ENCODE measurements at regions not wholly inside any gene's neighbourhood (a gene's known extent, or its start where the extent isn't known, plus 50 kb on each side); places are given as distances from the start of the nearest gene placed in this dataset.

- ChIA-PET CTCF (ENCODE audit: partially characterized antibody) (interaction anchor here (0.8 to 1.4 kb wide), 4 partner anchors 16 to 171 kb away, joined by 3 to 4 read pairs (median 3); no protein-coding TSS in a partner anchor), POLR2A (ENCODE audit: partially characterized antibody) (no interaction called here)
- Histone ChIP-seq H3K9ac (replicated peaks in 1 of 4; ENCODE audit: extremely low read depth in 1 of 4, low read depth in 3 of 4, low read length in 3 of 4) (no peak overlapping the region), H3K27ac (ENCODE audit: low read depth, low read length) (no peak overlapping the region), H4K20me1 (replicated peaks in 1 of 2; ENCODE audit: control insufficient read depth in 1 of 2, insufficient read depth in 2 of 2, low read length in 2 of 2) (no peaks in the 10 kb centered on the region), H3K4ac (replicated peaks; ENCODE audit: insufficient read length, low read depth, low read length) (no peak overlapping the region), H3K27me3 (replicated peaks in 1 of 4; ENCODE audit: control insufficient read depth in 3 of 4, extremely low read depth in 1 of 4, insufficient read depth in 3 of 4, low read length in 3 of 4) (no peaks in the 10 kb centered on the region), H2AK5ac (ENCODE audit: low read depth, low read length) (no peak overlapping the region), H2BK20ac (ENCODE audit: low read length) (no peak overlapping the region), H3K18ac (ENCODE audit: extremely low read depth, low read length) (no peak overlapping the region), H3K4me1 (replicated peaks in 1 of 4; ENCODE audit: control insufficient read depth in 3 of 4, insufficient read depth in 4 of 4, low read length in 3 of 4) (no peaks in the 10 kb centered on the region), H3K4me2 (ENCODE audit: insufficient read depth in 1 of 2, low read depth in 2 of 2, low read length in 2 of 2) (no peak overlapping the region), H3K36me3 (ENCODE audit: control insufficient read depth in 2 of 4, insufficient read depth in 4 of 4, low read length in 3 of 4) (no peaks in the 10 kb centered on the region), H4K8ac (ENCODE audit: extremely low read depth, insufficient read depth, low read length) (no peak overlapping the region), H2BK12ac (ENCODE audit: low read depth, low read length) (no peak overlapping the region), H2BK15ac (ENCODE audit: low read length) (no peak overlapping the region), H2BK5ac (ENCODE audit: low read depth, low read length) (no peak overlapping the region), H3K79me2 (ENCODE audit: control insufficient read depth in 1 of 2, insufficient read depth in 2 of 2, low read length in 2 of 2) (no peaks in the 10 kb centered on the region), H2AFZ (ENCODE audit: low read length) (no peak overlapping the region), H3K4me3 (ENCODE audit: extremely low read depth in 1 of 4, insufficient read depth in 2 of 4, low read depth in 3 of 4, low read length in 4 of 4) (no peak overlapping the region), H3K79me1 (ENCODE audit: low read depth, low read length) (no peaks in the 10 kb centered on the region), H3K56ac (replicated peaks; ENCODE audit: insufficient read length, low read depth, low read length) (no peak overlapping the region), H4K5ac (ENCODE audit: insufficient read length, low read depth, low read length) (no peak overlapping the region), H3K23ac (ENCODE audit: insufficient read length) (no peak overlapping the region), H4K91ac (replicated peaks; ENCODE audit: insufficient read length, low read length) (no peak overlapping the region), H3K9me3 (ENCODE audit: insufficient read depth in 2 of 2, low read depth in 1 of 2, low read length in 1 of 2) (no peaks in the 10 kb centered on the region), H3K23me2 (ENCODE audit: low read depth, low read length) (no peaks in the 10 kb centered on the region), H3K14ac (ENCODE audit: insufficient read length) (no peak overlapping the region), H2BK120ac (replicated peaks; ENCODE audit: low read depth, low read length) (no peak overlapping the region)
- WGBS, 2 experiments (ENCODE audit: extremely low coverage in 1 of 2, insufficient coverage in 1 of 2, insufficient read length in 1 of 2, insufficient replicate concordance in 2 of 2, low coverage in 1 of 2, low lambda C conversion rate in 2 of 2, missing lambda C conversion rate in 1 of 2), result 88% methylated on average over 2 of the region's 2 CpGs; no CpG with 5 or more reads in 1 of the 2 experiments
- FAIRE-seq (no peak), DNase-seq (ENCODE audit: low read depth in 1 of 2, low spot score in 2 of 2) (no peak)
- TF ChIP-seq ZNF274 (IDR thresholded peaks at IDR 0.05; ENCODE audit: borderline replicate concordance, extremely low read depth, low read length), result no peak
- no peak for TF ChIP-seq KDM1A (IDR thresholded peaks at IDR 0.05; ENCODE audit: borderline replicate concordance, low read length)
- TF ChIP-seq TCF12 (IDR thresholded peaks at IDR 0.05; ENCODE audit: low read depth, low read length), result no peak
- no peak for TF ChIP-seq EZH2 (IDR thresholded peaks at IDR 0.05; ENCODE audit: low read depth, low read length, severe bottlenecking)
- TF ChIP-seq TEAD4 (IDR thresholded peaks at IDR 0.05; ENCODE audit: low read depth, low read length), result no peak
- no peak for TF ChIP-seq EGR1 (IDR thresholded peaks at IDR 0.05; ENCODE audit: borderline replicate concordance, low read depth, low read length)
These were observed 165.9 kb upstream of the ELL2 start for GRCh38 chr5:96127538-96127937.

Data from H1 (cell line).